Stimulated activated CD4-positive, alpha-beta T cell treated with anti-CD3 and anti-CD28 coated beads, Interleukin-15, amount 100 ng/mL, for 24 hours (primary cell): ENCODE measurements at regions not wholly inside any gene's neighbourhood (a gene's known extent, or its start where the extent isn't known, plus 50 kb on each side); places are given as distances from the start of the nearest gene placed in this dataset.

Experiments
- DNase-seq: peaks from one replicate; pipeline ENCODE4 v3.0.0-alpha.2; 2020

GRCh38 chr20:50242548-50242862 is 51.9 kb downstream of the CEBPB start:
- DNase-seq, result no peak

GRCh38 chr20:50242863-50243609 is 52.4 kb downstream of the CEBPB start:
- no peak for DNase-seq

GRCh38 chr20:50243610-50244351 is 53.2 kb downstream of the CEBPB start:
- no peak for DNase-seq

GRCh38 chr20:50244352-50245149 is 53.9 kb downstream of the CEBPB start:
- DNase-seq, result no peak

GRCh38 chr20:50245498-50246366 is 55.1 kb downstream of the CEBPB start:
- no peak for DNase-seq

GRCh38 chr20:50246367-50247195 is 56.0 kb downstream of the CEBPB start:
- no peak for DNase-seq

GRCh38 chr20:50247196-50248094 is 56.8 kb downstream of the CEBPB start:
- no peak for DNase-seq

GRCh38 chr20:50248104-50248641 is 57.5 kb downstream of the CEBPB start:
- DNase-seq, result no peak

- no peak for DNase-seq
Observed at GRCh38 chr20:50249447-50250388, 59.1 kb downstream of the CEBPB start.

GRCh38 chr20:50250679-50251382 is 60.2 kb downstream of the CEBPB start:
- no peak for DNase-seq

- no peak for DNase-seq
Observed at GRCh38 chr20:50251383-50251748, 60.7 kb downstream of the CEBPB start.

- no peak for DNase-seq
Observed at GRCh38 chr20:50251992-50252511, 61.4 kb downstream of the CEBPB start.

GRCh38 chr20:50252701-50253100 is 62.1 kb downstream of the CEBPB start:
- no peak for DNase-seq

GRCh38 chr20:50253101-50253500 is 62.5 kb downstream of the CEBPB start:
- no peak for DNase-seq

GRCh38 chr20:50254466-50255079 is 63.9 kb downstream of the CEBPB start:
- no peak for DNase-seq

GRCh38 chr20:50256577-50256976 is 65.9 kb downstream of the CEBPB start:
- no peak for DNase-seq

- no peak for DNase-seq
Observed at GRCh38 chr20:50257860-50258259, 67.2 kb downstream of the CEBPB start.
